Ascending aorta (tissue), 2 donors: ENCODE measurements at regions not wholly inside any gene's neighbourhood (a gene's known extent, or its start where the extent isn't known, plus 50 kb on each side); places are given as distances from the start of the nearest gene placed in this dataset.

Experiments
- DNase-seq, 2 donors: peaks; one replicate each; pipeline ENCODE4 v3.0.0-alpha.2; 2019; ENCODE audit warnings: low spot score in 2 of 2
- H3K27ac ChIP-seq, 2 donors: fragments of 200-600 bp; sonication (generic); one replicate each; pipeline ENCODE4 v1.5.1; 2016 to 2017; ENCODE audit warnings: mild to moderate bottlenecking in 1 of 2
- H3K27me3 ChIP-seq: fragments of 200-600 bp; sonication (generic); one replicate; pipeline ENCODE4 v1.5.1; 2017
- H3K36me3 ChIP-seq, 2 donors: fragments of 200-600 bp; sonication (generic); one replicate each; pipeline ENCODE4 v1.5.1; 2016
- H3K4me1 ChIP-seq, 2 donors: fragments of 200-600 bp; sonication (generic); one replicate each; pipeline ENCODE4 v1.5.1; 2016 to 2017; ENCODE audit warnings: mild to moderate bottlenecking in 1 of 2
- H3K4me3 ChIP-seq, 2 donors: fragments of 200-600 bp; sonication (generic); one replicate each; pipeline ENCODE4 v1.5.1; 2016 to 2017; ENCODE audit warnings: mild to moderate bottlenecking in 1 of 2
- H3K9me3 ChIP-seq, 2 donors: fragments of 200-600 bp; sonication (generic); one replicate each; pipeline ENCODE4 v1.5.1; 2016
- intact Hi-C: fragments of 100-400 bp; cut with DNase I; formaldehyde crosslinking; loops from one replicate; pipeline ENCODE4 v1.15.1; 2023
- TF ChIP-seq, protein P1 (sequence below), 3 experiments: fragments of 200-600 bp in 2 of 3; fragments of 450-650 bp in 1 of 3; sonication (generic) in 2 of 3; IDR thresholded peaks; one replicate each; pipeline ENCODE4 v1.5.1; 2016 to 2019; ENCODE audit warnings: antibody characterized with exemption in 3 of 3, mild to moderate bottlenecking in 1 of 3, moderate library complexity in 1 of 3

DNA sequence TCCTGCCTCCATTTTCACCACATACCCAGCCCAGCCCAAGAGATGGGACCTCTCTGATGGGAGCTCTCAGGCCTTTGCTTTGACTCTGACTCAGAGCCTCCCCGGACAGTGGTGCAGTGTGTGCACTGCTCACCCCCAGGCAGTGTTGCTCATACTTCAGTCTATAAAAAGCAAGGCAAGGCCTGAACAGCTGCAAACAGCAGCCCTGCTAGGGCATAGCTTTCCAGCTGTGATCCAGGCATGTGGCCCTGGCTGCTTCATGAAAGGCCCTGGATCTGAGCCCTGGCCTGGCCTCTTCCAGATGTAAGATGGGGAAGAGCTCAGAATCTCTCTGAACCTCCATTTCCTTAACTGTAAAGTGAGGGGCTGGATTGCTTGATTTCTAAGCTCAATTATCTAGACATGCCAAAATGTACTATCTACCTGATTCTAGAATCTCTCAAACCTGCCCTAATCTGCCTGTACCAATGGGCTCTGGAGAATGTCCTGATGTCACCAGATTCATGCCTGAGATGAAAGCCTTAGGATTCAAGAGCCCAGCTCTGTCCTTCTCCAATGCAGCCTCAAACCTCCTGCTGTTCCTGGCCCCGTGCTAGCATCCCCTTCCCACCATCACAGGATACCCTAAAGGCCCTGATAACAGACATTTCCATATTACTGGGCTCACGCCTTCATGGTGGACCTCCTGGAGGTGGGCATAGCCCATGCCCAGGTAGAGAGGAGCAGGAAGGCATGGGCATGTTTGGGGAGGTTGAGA lies 206.9 kb downstream of the ARL4C start:
- H3K4me1 ChIP-seq, result no peaks in the 10 kb centered on the region
- no peak overlapping the region for H3K4me3 ChIP-seq
- H3K27me3 ChIP-seq, result no peaks in the 10 kb centered on the region
- intact Hi-C loops, result loop anchor here (2.0 kb wide), 1 partner anchor 209 kb away; no protein-coding TSS in a partner anchor
- peak overlapping the region in 1 of 2 donors; percentile 39 for H3K27ac ChIP-seq
- TF ChIP-seq, protein P1, sequence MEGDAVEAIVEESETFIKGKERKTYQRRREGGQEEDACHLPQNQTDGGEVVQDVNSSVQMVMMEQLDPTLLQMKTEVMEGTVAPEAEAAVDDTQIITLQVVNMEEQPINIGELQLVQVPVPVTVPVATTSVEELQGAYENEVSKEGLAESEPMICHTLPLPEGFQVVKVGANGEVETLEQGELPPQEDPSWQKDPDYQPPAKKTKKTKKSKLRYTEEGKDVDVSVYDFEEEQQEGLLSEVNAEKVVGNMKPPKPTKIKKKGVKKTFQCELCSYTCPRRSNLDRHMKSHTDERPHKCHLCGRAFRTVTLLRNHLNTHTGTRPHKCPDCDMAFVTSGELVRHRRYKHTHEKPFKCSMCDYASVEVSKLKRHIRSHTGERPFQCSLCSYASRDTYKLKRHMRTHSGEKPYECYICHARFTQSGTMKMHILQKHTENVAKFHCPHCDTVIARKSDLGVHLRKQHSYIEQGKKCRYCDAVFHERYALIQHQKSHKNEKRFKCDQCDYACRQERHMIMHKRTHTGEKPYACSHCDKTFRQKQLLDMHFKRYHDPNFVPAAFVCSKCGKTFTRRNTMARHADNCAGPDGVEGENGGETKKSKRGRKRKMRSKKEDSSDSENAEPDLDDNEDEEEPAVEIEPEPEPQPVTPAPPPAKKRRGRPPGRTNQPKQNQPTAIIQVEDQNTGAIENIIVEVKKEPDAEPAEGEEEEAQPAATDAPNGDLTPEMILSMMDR (IDR thresholded peaks at IDR 0.05), result no peak
- no peaks in the 10 kb centered on the region for H3K36me3 ChIP-seq
- DNase-seq, result no peak
- H3K9me3 ChIP-seq, result no peaks in the 10 kb centered on the region

DNA sequence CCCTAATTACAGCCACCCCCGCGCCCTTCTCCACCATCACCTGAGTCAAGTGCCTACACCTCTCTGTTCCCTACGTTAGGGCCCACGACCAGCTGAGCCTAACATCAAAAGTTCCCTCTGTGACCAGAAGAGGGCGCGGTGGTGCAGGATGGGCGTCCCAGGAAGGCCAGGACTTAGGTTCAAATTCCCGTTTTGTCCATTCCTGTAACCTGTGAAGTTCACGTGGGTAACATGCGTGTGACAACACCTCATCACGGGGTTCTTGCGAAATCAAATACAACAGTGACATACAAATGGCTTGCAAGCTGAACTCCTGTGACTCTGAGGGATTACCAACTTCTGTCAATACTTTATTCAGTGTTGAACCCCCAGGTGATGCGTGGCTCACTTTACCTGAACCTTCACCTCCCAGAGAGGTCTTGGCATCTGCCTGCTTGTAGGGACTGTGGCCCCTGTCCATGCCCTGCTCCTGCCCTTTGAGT lies 207.9 kb downstream of the ARL4C start:
- H3K36me3 ChIP-seq, result no peaks in the 10 kb centered on the region

DNA sequence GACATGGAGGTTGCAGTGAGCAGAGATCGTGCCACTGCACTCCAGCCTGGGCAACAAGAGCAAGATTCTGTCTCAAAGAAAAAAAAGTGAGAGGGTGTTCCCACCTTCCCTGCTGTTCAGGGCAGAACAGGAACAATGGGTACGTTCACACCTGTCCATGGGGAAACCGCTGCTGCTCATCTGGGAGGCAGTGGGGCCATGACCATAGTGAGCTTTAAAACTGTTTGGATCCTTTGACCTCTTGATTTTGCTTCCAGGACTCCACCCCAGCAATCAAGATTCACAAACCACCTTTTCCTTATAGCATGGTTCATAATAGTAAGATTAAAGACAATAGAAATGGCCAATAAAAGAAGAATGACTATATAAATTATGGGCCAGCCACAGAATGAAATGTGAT lies 209.2 kb downstream of the ARL4C start:
- H3K4me3 ChIP-seq, result no peak overlapping the region
- no peaks in the 10 kb centered on the region for H3K27me3 ChIP-seq
- TF ChIP-seq, protein P1 (IDR thresholded peaks at IDR 0.05), result no peak
- DNase-seq, result no peak
- intact Hi-C loops, result loop anchor here (2.0 kb wide), 1 partner anchor 211 kb away; no protein-coding TSS in a partner anchor
- no peaks in the 10 kb centered on the region for H3K9me3 ChIP-seq
- H3K27ac ChIP-seq, result no peak overlapping the region
- no peaks in the 10 kb centered on the region for H3K36me3 ChIP-seq
- H3K4me1 ChIP-seq, result no peaks in the 10 kb centered on the region

More for the DNA sequence above, 207.9 kb downstream of the ARL4C start:
- Histone ChIP-seq H3K9me3 (no peaks in the 10 kb centered on the region), H3K27ac (peak overlapping the region in 1 of 2 donors; percentile 39), H3K4me3 (no peak overlapping the region), H3K4me1 (no peaks in the 10 kb centered on the region), H3K27me3 (no peaks in the 10 kb centered on the region)
- DNase-seq, result peak in 1 of 2 donors; percentile 75
- intact Hi-C loops, result loop anchor here (2.0 kb wide), 1 partner anchor 210 kb away; no protein-coding TSS in a partner anchor
- TF ChIP-seq, protein P1 (IDR thresholded peaks at IDR 0.05), result peak; percentile 45 to 61 (median 58)

DNA sequence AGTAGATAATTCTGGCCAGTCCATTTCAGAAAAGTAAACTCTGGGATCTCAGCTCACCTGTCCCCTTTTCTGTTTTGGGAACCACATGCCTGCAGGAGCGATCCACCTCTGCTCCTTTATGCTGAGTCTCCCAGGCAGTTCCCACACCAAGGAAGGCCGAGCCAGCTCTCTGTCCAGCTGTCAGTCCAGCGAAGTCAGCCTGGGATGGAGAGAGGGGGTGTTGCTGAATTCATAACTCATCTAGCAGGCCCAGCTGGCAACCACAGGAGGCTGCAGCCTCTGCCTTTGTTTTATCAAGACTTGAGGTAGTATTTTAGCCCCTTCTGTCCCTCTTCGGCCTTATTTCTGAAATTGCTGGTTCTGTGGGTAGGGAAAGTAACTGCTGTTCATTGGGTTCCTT lies 209.9 kb downstream of the ARL4C start:
- Histone ChIP-seq H3K27ac (no peak overlapping the region), H3K27me3 (no peaks in the 10 kb centered on the region), H3K9me3 (no peaks in the 10 kb centered on the region), H3K4me1 (no peaks in the 10 kb centered on the region), H3K4me3 (no peak overlapping the region), H3K36me3 (no peaks in the 10 kb centered on the region)
- intact Hi-C loops, result no loop called here
- TF ChIP-seq, protein P1 (IDR thresholded peaks at IDR 0.05), result no peak
- no peak for DNase-seq

DNA sequence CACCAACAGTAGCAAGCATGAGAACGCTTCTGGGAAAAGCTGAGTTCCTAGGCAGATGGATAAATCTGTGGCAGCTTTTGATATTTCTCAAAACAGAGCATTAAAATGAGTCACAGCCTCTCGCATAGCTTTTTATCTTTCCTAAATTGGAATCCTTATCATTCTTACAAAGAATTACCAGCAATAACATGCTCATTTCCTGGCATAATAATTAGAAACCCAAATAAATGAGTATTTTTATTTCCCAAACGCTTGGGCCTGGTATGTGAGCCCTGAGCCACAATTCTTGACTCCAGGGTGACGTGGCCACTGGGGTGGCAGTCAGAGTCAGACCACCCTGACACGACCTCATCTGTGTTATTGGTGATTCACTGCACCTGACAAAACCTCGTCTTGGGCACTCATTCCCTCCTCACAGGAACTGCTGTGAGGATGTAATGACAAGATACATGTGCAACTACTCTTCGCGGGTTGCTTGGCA lies 210.7 kb downstream of the ARL4C start:
- Histone ChIP-seq H3K27me3 (no peaks in the 10 kb centered on the region), H3K36me3 (no peaks in the 10 kb centered on the region), H3K27ac (no peak overlapping the region), H3K4me3 (no peak overlapping the region), H3K4me1 (no peaks in the 10 kb centered on the region), H3K9me3 (no peaks in the 10 kb centered on the region)
- intact Hi-C loops, result no loop called here
- DNase-seq, result no peak
- TF ChIP-seq, protein P1 (IDR thresholded peaks at IDR 0.05), result no peak
